ENCODE measurements at regions not wholly inside any gene's neighbourhood (a gene's known extent, or its start where the extent isn't known, plus 50 kb on each side); places are given as distances from the start of the nearest gene placed in this dataset.

DNA sequence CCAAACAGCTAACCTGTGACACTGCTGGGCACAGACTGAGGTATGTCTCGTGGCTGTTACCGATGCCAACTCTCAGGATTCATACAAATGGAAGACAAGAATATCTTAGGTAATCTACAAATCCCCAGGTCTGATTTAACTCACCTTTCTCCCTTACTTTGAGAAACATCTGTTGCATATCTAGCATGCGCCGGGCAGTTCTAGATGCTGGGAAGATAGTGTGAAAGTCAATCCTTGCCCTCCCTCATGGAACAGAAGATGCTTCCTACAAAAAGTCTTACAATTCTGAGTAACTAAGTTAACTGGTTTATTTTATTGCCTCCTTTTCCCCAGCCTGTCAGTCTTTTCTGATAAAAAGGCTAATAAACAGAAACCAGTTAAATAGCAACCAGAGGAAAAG, 212.2 kb upstream of the FAT1 start:
- H3K36me3 ChIP-seq: no peaks in the 10 kb centered on the region
- peaks cover 6% of the 10 kb centered on the region for H3K4me1 ChIP-seq
- no peaks in the 10 kb centered on the region for H3K9me3 ChIP-seq (replicated peaks)
- DNase-seq: no peak
- no peaks in the 10 kb centered on the region for H3K27me3 ChIP-seq
- H3K27ac ChIP-seq: no peak overlapping the region
- H3K4me3 ChIP-seq: no peak overlapping the region

DNA sequence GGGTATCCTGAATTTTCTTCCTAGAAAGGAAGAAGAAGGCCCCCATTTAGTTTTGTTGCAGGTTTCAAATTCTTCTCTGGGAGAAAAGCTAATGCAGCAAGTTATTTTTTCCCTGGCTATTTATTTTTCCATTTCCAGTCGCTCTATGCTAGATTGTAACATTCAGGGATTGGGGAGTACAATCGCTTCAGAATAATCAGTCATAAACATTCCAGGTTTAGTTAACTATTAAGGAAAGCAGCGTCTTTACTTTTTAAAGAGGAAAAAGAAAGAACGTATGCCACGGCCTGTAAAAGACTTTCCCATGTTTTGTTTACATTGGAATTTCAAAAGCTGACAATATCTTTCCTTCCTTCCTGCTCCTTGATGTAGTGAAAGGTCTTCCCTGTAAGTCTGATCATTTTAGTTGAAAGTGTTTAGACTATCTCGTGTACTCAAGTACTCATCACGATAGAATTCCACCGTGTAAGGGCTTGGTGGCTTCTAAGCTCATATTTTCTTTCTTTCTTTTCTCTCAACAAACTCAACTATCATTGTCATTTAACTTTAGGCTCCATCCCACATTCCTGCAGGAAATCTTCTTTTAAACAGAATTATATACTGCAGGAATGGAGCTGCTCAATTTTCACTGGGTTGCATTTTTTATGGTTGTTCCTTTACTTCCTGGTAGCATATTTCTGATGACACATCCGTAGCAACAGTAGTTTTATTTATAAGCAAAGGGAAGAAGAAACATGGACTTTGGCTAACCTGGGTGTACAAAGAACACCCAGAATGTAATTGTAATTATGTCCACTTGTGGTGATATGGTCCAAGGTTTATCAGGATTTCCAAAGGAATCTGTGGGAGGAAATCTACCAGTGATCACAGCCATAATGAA, 213.1 kb upstream of the FAT1 start:
- H3K9me3 ChIP-seq (replicated peaks): no peaks in the 10 kb centered on the region
- H3K4me1 ChIP-seq: peaks cover 6% of the 10 kb centered on the region
- no peak overlapping the region for H3K27ac ChIP-seq
- no peak overlapping the region for H3K4me3 ChIP-seq
- no peak for DNase-seq
- H3K27me3 ChIP-seq: no peaks in the 10 kb centered on the region
- no peaks in the 10 kb centered on the region for H3K36me3 ChIP-seq

DNA sequence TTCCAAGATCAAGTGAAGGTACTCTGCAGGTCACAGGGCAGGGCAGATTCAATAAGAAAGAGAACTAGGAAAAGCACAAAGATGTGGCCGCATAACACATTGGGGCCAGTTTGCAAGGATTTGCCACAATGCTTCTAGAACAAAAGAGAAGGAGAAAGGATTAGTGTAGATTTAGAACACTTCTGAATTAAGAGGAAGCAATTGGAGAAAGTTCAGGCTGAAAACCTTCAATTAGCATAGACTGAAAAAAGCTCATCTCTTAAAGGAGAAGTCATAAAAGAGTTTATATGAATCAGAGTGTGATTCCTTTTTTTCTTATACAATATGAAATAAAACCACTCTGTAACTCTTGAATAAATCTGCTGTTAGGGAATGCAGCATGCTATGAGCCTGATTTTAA, 215.6 kb upstream of the FAT1 start:
- H3K36me3 ChIP-seq: no peaks in the 10 kb centered on the region
- H3K4me1 ChIP-seq: peaks cover 10% of the 10 kb centered on the region

DNA sequence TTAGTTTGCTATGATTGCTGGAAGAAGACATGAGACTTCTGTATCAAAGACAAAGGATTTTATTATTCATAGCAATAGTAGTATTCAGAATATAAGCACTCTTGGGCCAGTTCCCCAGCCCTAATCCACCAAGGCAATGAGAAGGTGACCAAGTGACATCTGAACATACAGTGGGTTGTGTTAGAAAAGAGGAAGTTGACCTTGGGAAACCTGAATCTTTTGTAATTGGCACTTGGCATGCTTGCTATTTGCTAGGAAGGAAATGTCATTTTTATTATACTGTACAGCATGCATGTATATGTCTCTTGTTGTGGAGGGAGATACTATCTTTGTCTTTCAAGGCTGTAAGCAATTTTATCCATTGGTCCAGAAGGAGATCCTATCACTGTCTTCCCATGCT, 216.1 kb upstream of the FAT1 start:
- H3K36me3 ChIP-seq: no peaks in the 10 kb centered on the region
- no peak overlapping the region for H3K4me3 ChIP-seq
- DNase-seq: no peak
- H3K27ac ChIP-seq: no peak overlapping the region
- H3K27me3 ChIP-seq: no peaks in the 10 kb centered on the region
- H3K4me1 ChIP-seq: peaks cover 10% of the 10 kb centered on the region
- no peaks in the 10 kb centered on the region for H3K9me3 ChIP-seq (replicated peaks)

More for the DNA sequence above, 215.6 kb upstream of the FAT1 start:
- no peak overlapping the region for H3K4me3 ChIP-seq
- DNase-seq: no peak
- H3K27me3 ChIP-seq: no peaks in the 10 kb centered on the region
- H3K9me3 ChIP-seq (replicated peaks): no peaks in the 10 kb centered on the region
- H3K27ac ChIP-seq: no peak overlapping the region

DNA sequence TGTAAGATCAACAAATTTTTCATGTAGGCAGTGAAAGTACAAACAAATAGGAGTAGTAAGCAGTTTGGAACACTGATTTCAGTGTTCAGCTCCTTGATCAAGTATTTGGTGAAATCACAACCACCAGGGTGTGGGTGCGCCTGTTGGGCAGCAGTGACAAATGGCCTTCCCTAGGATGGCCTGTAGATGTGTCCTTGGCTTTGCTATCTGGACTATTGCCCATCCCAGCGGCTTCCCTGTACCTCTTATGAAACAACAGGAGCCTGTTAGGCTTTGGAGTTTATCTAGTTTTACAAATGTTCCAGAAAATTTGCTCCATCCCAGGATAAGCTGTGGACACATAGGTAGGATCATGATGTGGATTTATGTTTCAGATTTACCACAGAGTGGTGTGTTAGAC, 216.8 kb upstream of the FAT1 start:
- Histone ChIP-seq H3K4me3 (no peak overlapping the region), H3K27ac (no peak overlapping the region), H3K9me3 (replicated peaks) (no peaks in the 10 kb centered on the region), H3K36me3 (no peaks in the 10 kb centered on the region), H3K4me1 (peaks cover 10% of the 10 kb centered on the region), H3K27me3 (no peaks in the 10 kb centered on the region)
- no peak for DNase-seq

DNA sequence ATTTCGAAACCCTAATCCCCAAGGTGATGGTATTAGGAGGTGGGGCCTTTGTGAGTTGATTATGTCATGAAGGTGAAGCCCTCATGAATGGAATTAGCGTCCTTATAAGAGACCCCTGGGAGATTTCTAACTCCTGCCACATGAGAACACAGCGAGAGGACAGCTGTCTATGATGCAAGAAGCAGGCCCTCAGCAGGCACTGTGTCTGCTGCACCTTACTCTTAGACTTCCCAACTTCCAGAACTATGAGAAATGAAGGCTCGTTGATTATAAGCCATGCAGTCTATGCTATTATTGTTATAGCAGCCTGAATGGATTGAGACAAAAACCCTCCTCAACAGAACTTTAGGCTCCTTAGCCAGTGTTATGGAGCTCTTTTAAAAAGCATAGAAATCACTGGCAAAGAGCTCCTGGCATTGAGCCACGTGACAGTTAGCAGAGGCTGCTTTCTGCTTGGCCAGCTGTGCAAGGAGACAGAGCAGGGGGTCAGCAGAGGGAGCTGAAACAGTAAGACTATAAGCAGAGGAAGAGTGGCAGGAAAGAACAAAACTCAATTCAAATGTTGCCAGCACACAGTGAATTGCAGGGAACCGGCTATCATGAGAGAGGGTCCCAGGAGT, 219.2 kb upstream of the FAT1 start:
- Histone ChIP-seq H3K36me3 (no peaks in the 10 kb centered on the region), H3K9me3 (replicated peaks) (no peaks in the 10 kb centered on the region), H3K27ac (no peak overlapping the region), H3K4me3 (no peak overlapping the region), H3K27me3 (no peaks in the 10 kb centered on the region), H3K4me1 (peaks cover 10% of the 10 kb centered on the region)
- peak; percentile 55 to 70 for DNase-seq

DNA sequence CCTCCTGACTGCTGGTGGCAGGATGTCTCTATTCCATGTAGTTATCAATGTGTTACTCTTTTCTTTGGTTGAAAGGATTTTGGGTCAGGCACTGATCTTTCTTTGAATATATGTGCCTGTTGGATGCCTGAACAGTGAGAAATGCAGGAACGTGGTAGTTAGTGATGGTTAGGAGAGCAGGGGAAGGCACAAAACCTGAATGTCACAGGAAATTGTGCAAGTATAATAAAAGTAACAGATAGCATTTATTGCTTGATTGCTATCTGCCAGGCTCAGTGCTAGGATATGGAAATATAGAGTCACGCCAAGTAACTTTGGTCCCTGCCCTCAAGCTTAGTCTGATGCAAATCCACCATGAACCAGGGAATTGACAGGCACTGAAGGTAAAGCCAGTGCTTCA, 219.8 kb upstream of the FAT1 start:
- DNase-seq: no peak
- H3K4me1 ChIP-seq: peaks cover 13% of the 10 kb centered on the region
- H3K4me3 ChIP-seq: no peak overlapping the region
- no peaks in the 10 kb centered on the region for H3K36me3 ChIP-seq
- no peaks in the 10 kb centered on the region for H3K9me3 ChIP-seq (replicated peaks)
- no peak overlapping the region for H3K27ac ChIP-seq
- no peaks in the 10 kb centered on the region for H3K27me3 ChIP-seq

DNA sequence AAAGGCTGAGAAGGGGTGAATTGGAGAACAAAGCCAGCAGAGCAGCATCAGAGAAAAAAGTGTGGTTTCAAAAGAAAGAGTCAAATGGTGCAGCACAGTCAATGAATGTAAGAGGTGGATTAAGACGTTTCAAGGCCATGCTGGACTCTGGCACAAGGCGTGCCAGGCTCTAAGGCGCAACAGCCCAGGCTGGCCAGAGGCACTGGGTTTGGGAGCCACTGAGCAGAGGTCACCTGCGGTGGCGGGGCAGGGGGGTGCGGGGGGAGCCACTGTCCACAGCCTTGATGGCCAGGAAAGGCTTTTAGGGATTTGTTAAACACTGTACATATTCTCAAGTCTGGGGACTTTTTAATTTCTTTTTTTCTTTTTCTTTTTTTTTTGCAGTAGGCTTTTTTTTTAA, 222.5 kb upstream of the FAT1 start:
- Histone ChIP-seq H3K27me3 (no peaks in the 10 kb centered on the region), H3K27ac (no peak overlapping the region), H3K36me3 (no peaks in the 10 kb centered on the region), H3K9me3 (replicated peaks) (no peaks in the 10 kb centered on the region), H3K4me1 (peaks cover 13% of the 10 kb centered on the region), H3K4me3 (no peak overlapping the region)
- DNase-seq: no peak

DNA sequence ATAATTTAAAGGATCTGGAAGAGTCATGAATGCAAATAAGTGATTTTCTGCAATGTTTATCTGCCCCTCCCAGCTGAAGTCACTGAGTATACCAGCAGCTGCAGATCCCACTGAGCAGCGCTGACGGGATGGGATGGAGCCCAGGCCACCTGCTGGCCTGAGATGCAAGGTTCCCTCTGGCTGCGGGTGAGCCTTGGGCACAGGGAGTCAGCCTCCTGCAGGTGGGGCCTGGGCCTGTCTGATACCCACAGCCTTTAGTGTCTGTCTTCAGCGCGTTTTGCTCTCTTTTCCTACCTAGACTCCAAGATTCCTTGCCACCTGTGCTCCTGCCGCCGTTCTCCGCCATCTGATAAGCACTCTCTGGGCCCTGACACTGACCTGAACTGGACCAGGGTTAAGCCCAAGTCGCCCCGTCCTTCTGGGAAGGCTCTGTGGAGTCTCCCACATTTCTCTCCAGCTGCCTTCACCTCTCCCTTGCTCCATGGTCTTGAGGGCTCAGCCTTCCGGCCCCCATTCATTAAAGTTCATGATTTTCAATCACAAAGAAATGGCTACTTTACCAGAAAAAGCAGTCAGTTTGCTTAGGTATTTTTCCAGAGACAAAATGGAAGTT, 223.1 kb upstream of the FAT1 start:
- Histone ChIP-seq H3K4me3 (no peak overlapping the region), H3K9me3 (replicated peaks) (no peaks in the 10 kb centered on the region), H3K27me3 (no peaks in the 10 kb centered on the region), H3K36me3 (no peaks in the 10 kb centered on the region), H3K4me1 (peaks cover 13% of the 10 kb centered on the region), H3K27ac (no peak overlapping the region)
- DNase-seq: peak; percentile 48 to 66

DNA sequence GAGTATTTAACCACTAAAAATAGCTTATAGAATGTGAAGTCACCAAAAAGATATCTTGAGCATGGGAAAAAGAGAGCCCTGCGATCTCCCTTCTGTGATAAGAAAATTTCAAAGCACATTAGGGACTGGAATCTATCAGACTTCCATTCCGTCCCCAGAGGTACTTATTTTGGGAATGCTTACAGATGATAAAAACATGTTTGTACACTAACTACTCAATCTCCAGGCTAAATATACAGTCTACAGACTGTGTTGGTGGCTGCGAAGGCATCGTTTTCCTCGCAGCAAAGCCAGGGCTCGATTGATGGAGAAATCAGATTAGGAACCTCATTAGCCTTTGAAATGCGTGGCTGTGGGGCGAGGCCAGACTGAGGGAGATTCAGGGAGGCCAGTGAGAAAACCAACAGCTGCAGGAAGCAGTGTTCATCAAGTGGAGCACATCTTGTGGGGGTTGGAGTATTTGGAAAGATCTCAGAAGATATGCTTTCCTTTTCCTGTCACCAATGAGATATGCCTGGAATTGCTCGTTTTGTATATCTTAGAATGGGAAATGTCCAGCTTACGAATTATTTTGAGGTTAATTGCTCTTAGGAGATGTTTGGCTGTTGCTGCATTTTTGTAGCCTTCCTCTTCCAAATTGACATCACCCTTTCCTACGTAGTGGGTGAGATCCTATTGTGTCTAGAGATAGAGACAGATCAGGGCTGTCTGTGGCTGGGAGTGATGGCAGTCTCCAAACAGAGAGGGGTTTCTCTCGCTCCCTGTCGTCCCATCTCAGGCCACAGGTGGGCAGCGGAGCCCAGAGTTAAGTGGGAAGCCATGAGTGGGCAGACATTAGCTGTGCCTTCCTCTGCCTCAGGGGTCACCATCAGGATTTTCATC, 224.9 kb upstream of the FAT1 start:
- peak overlapping the region; percentile 67 for H3K27ac ChIP-seq
- H3K4me3 ChIP-seq: peak overlapping the region; percentile 33
- H3K4me1 ChIP-seq: peaks cover 6% of the 10 kb centered on the region
- H3K27me3 ChIP-seq: no peaks in the 10 kb centered on the region
- no peaks in the 10 kb centered on the region for H3K36me3 ChIP-seq
- DNase-seq: peak; percentile 68 to 75
- no peaks in the 10 kb centered on the region for H3K9me3 ChIP-seq (replicated peaks)

DNA sequence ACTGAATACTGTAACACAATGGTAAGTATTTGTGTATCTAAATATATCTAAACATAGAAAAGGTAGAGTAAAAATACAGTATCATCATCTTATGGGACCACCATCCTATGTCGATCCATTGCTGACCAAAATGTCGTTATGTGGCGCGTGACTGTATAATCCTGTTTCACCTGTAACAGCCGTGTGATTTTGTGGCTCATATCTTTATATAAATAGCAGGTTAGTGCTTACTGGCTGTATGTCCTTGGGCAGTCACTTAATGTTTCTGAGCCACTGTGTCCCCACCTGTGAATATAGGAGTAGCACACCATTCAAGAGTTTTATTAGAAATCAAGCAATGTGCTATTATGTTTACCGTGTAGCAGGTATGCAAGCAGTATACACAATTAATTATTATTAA, 226.2 kb upstream of the FAT1 start:
- H3K36me3 ChIP-seq: no peaks in the 10 kb centered on the region
- H3K4me1 ChIP-seq: peaks cover 6% of the 10 kb centered on the region
- no peak overlapping the region for H3K4me3 ChIP-seq
- no peak overlapping the region for H3K27ac ChIP-seq
- H3K9me3 ChIP-seq (replicated peaks): no peaks in the 10 kb centered on the region
- no peak for DNase-seq
- no peaks in the 10 kb centered on the region for H3K27me3 ChIP-seq

DNA sequence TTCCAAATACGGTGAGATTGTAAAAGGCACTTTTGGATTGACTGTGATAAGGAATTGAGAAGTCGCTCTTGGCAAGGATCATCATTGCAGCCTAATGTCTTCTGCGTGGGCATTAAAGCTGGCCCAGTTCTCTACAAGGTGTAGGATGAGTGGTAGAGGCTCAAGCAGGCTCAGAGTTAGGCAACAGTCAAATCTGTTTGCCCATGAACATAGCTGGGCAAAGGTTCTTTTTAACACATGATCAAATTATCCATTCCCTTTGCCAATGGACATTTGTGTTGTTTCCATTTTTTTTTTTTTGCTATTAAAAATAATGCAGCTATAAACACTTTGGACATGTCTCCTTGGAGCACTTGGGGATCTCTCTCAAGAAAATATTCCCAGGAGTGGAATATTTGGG, 229.1 kb upstream of the FAT1 start:
- H3K4me3 ChIP-seq: no peak overlapping the region

DNA sequence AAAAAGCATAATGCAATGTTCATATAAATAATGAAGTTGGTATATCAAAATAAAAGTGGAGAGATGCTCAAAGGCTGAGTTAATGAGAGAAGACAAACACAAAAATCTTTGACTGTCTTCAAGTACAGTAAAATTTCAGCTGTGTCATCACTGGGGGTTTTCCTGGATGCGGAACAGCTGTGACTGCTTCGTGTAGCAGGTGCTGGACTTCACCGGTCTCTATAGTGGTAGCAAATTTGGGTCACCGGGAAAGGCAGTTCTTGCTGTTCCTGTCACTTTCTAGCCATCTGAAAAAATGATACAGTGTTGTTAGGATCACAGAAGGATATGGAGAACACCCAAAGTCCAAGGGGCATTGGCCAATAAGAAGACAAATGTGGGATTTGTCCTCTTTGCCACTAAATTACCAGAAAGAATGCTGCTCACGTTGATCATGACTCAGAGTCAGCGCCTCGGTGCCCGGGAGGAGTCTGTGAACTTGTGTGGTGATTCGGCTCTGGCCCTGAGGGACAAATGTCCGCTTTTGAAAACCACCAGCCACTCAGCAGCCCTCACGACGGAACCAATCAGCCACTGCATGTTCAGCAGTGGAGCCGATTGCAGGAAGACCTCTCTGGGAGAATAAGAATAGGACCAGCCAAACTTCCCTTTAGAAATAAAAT, 230.1 kb upstream of the FAT1 start:
- peak; percentile 36 to 47 for DNase-seq
- Histone ChIP-seq H3K27ac (peak overlapping the region; percentile 26; the same call in 1 of the 2 replicates), H3K9me3 (replicated peaks) (no peaks in the 10 kb centered on the region), H3K4me1 (peaks cover 3% of the 10 kb centered on the region; the same call in 1 of the 2 replicates), H3K4me3 (no peak overlapping the region), H3K27me3 (no peaks in the 10 kb centered on the region), H3K36me3 (no peaks in the 10 kb centered on the region)

More for the DNA sequence above, 229.1 kb upstream of the FAT1 start:
- H3K4me1 ChIP-seq: peaks cover 6% of the 10 kb centered on the region
- no peaks in the 10 kb centered on the region for H3K9me3 ChIP-seq (replicated peaks)
- no peaks in the 10 kb centered on the region for H3K27me3 ChIP-seq
- no peak for DNase-seq
- H3K36me3 ChIP-seq: no peaks in the 10 kb centered on the region
- no peak overlapping the region for H3K27ac ChIP-seq

DNA sequence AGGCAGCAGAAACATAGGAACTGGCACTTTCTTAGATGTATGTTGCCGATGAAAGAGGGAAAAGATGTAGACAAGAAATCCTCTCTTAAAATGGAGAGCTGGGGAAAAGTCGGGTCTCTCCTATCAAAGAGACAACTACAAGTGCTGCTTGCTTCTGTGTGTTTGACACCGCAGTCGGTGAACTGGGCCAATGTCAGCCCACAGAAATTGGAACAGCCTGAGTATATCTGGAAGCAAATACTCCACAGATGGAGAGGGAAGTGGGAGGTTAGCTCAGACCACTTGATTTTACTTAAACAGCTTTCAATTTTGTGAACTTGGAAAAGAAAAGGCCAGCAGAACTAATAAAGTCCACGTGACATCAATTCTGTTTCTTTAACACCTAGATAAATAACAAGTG, 230.9 kb upstream of the FAT1 start:
- Histone ChIP-seq H3K4me3 (no peak overlapping the region), H3K27me3 (no peaks in the 10 kb centered on the region), H3K27ac (no peak overlapping the region), H3K9me3 (replicated peaks) (no peaks in the 10 kb centered on the region), H3K36me3 (no peaks in the 10 kb centered on the region), H3K4me1 (peaks cover 3% of the 10 kb centered on the region; the same call in 1 of the 2 replicates)
- no peak for DNase-seq
